ENCODE measurements at regions not wholly inside any gene's neighbourhood (a gene's known extent, or its start where the extent isn't known, plus 50 kb on each side); places are given as distances from the start of the nearest gene placed in this dataset.

GRCh38 chr21:16159213-16159970, 429.6 kb downstream of the USP25 start:
- no peak overlapping the region for H3K27ac ChIP-seq
- no peak for DNase-seq (ENCODE audit: low read depth, low spot score)

- DNase-seq (ENCODE audit: low read depth, low spot score) = no peak
- H3K27ac ChIP-seq = no peak overlapping the region
Measured at GRCh38 chr21:16159971-16160350, 430.2 kb downstream of the USP25 start.

GRCh38 chr21:16162953-16163352, 433.2 kb downstream of the USP25 start:
- no peak overlapping the region for H3K27ac ChIP-seq
- DNase-seq (ENCODE audit: low read depth, low spot score) = no peak

- DNase-seq (ENCODE audit: low read depth, low spot score) = no peak
- no peak overlapping the region for H3K27ac ChIP-seq
Measured at GRCh38 chr21:16169102-16169511, 439.3 kb downstream of the USP25 start.

GRCh38 chr21:16169779-16170178, 440.0 kb downstream of the USP25 start:
- H3K27ac ChIP-seq = no peak overlapping the region
- no peak for DNase-seq (ENCODE audit: low read depth, low spot score)

- H3K27ac ChIP-seq = no peak overlapping the region
Measured at GRCh38 chr21:16176570-16176969, 446.8 kb downstream of the USP25 start.

GRCh38 chr21:16177532-16177931, 447.8 kb downstream of the USP25 start:
- H3K27ac ChIP-seq = no peak overlapping the region
- DNase-seq (ENCODE audit: low read depth, low spot score) = no peak

More at GRCh38 chr21:16176570-16176969, 446.8 kb downstream of the USP25 start:
- no peak for DNase-seq (ENCODE audit: low read depth, low spot score)

GRCh38 chr21:16179773-16180172, 450.0 kb downstream of the USP25 start:
- DNase-seq (ENCODE audit: low read depth, low spot score) = no peak
- no peak overlapping the region for H3K27ac ChIP-seq

GRCh38 chr21:16180614-16181013, 450.8 kb downstream of the USP25 start:
- DNase-seq (ENCODE audit: low read depth, low spot score) = no peak
- no peak overlapping the region for H3K27ac ChIP-seq

GRCh38 chr21:16181018-16181417, 451.2 kb downstream of the USP25 start:
- DNase-seq (ENCODE audit: low read depth, low spot score) = no peak
- H3K27ac ChIP-seq = no peak overlapping the region

GRCh38 chr21:16185766-16186165, 456.0 kb downstream of the USP25 start:
- no peak for DNase-seq (ENCODE audit: low read depth, low spot score)
- no peak overlapping the region for H3K27ac ChIP-seq

- DNase-seq (ENCODE audit: low read depth, low spot score) = no peak
Measured at GRCh38 chr21:16186742-16187141, 457.0 kb downstream of the USP25 start.

GRCh38 chr21:16187603-16188301, 458.0 kb downstream of the USP25 start:
- DNase-seq (ENCODE audit: low read depth, low spot score) = no peak
- no peak overlapping the region for H3K27ac ChIP-seq

More at GRCh38 chr21:16186742-16187141, 457.0 kb downstream of the USP25 start:
- H3K27ac ChIP-seq = no peak overlapping the region

GRCh38 chr21:16192902-16193301, 463.1 kb downstream of the USP25 start:
- H3K27ac ChIP-seq = peak overlapping the region; percentile 89
- DNase-seq (ENCODE audit: low read depth, low spot score) = peak; percentile 59

- DNase-seq (ENCODE audit: low read depth, low spot score) = no peak
- H3K27ac ChIP-seq = peak overlapping the region; percentile 89
Measured at GRCh38 chr21:16193496-16194094, 463.8 kb downstream of the USP25 start.

- DNase-seq (ENCODE audit: low read depth, low spot score) = no peak
- peak overlapping the region; percentile 89 for H3K27ac ChIP-seq
Measured at GRCh38 chr21:16194095-16194787, 464.5 kb downstream of the USP25 start.

GRCh38 chr21:16194788-16195537, 465.2 kb downstream of the USP25 start:
- peak overlapping the region; percentile 89 for H3K27ac ChIP-seq

GRCh38 chr21:16195538-16195910, 465.7 kb downstream of the USP25 start:
- DNase-seq (ENCODE audit: low read depth, low spot score) = no peak
- H3K27ac ChIP-seq = peak overlapping the region; percentile 89

More at GRCh38 chr21:16194788-16195537, 465.2 kb downstream of the USP25 start:
- no peak for DNase-seq (ENCODE audit: low read depth, low spot score)

- H3K27ac ChIP-seq = peak overlapping the region; percentile 89
Measured at GRCh38 chr21:16196001-16196400, 466.2 kb downstream of the USP25 start.

GRCh38 chr21:16198546-16198945, 468.8 kb downstream of the USP25 start:
- H3K27ac ChIP-seq = no peak overlapping the region
- no peak for DNase-seq (ENCODE audit: low read depth, low spot score)

More at GRCh38 chr21:16196001-16196400, 466.2 kb downstream of the USP25 start:
- no peak for DNase-seq (ENCODE audit: low read depth, low spot score)

All from epithelial cell of prostate (primary cell).